H1 (cell line): ENCODE measurements at regions not wholly inside any gene's neighbourhood (a gene's known extent, or its start where the extent isn't known, plus 50 kb on each side); places are given as distances from the start of the nearest gene placed in this dataset.

ENCODE experiments used
- CTCF ChIA-PET: fragments of 300-600 bp; sonication (Branson Sonifier 250); formaldehyde crosslinking; loops from one replicate; lab custom pipeline; 2021; ENCODE audit not compliant: partially characterized antibody; lab: Charles Lee
- POLR2A ChIA-PET: fragments of 300-600 bp; sonication (Branson Sonifier 250); formaldehyde crosslinking; loops from one replicate; lab custom pipeline; 2021; ENCODE audit warnings: inconsistent platforms; ENCODE audit not compliant: partially characterized antibody; lab: Charles Lee
- DNase-seq, 2 experiments: peaks; one replicate each; pipeline versions ENCODE4 v3.0.0 to v3.0.0-alpha.2; 2010 to 2022; ENCODE audit warnings: low spot score in 2 of 2, low read depth in 1 of 2, mixed read lengths in 1 of 2
- FAIRE-seq: peaks from 2 replicates; lab custom pipeline; 2011; peaks lifted over from hg19 to GRCh38; lab: Jason Lieb, UNC
- H2AFZ ChIP-seq: 2 replicates; pipeline ENCODE4 v1.8.1; 2012; ENCODE audit warnings: low read length, inconsistent platforms
- H2AK5ac ChIP-seq: 2 replicates; pipeline ENCODE4 v1.6.1; 2013; ENCODE audit warnings: low read depth, low read length
- H2BK120ac ChIP-seq: replicated peaks from 2 replicates; pipeline ENCODE3; 2013; ENCODE audit warnings: low read depth, low read length, inconsistent platforms
- H2BK12ac ChIP-seq: 2 replicates; pipeline ENCODE4 v1.6.1; 2013; ENCODE audit warnings: low read depth, low read length
- H2BK15ac ChIP-seq: 2 replicates; pipeline ENCODE4 v1.6.1; 2013; ENCODE audit warnings: low read length
- H2BK20ac ChIP-seq: 2 replicates; pipeline ENCODE4 v1.6.1; 2013; ENCODE audit warnings: low read length
- H2BK5ac ChIP-seq: 2 replicates; pipeline ENCODE4 v1.6.1; 2013; ENCODE audit warnings: low read depth, low read length
- H3K14ac ChIP-seq: 2 replicates; pipeline ENCODE4 v1.6.1; 2013; ENCODE audit warnings: inconsistent platforms; ENCODE audit not compliant: insufficient read length
- H3K18ac ChIP-seq: 2 replicates; pipeline ENCODE4 v1.6.1; 2013; ENCODE audit warnings: low read length; ENCODE audit errors: extremely low read depth
- H3K23ac ChIP-seq: 2 replicates; pipeline ENCODE4 v1.6.1; 2013; ENCODE audit warnings: inconsistent platforms; ENCODE audit not compliant: insufficient read length
- H3K23me2 ChIP-seq: 2 replicates; pipeline ENCODE4 v1.6.1; 2013; ENCODE audit warnings: low read depth, low read length
- H3K27ac ChIP-seq: 2 replicates; pipeline ENCODE4 v1.6.1; 2011; ENCODE audit warnings: low read depth, low read length, inconsistent platforms
- H3K27me3 ChIP-seq, 4 experiments: replicated peaks in 1 of 4; 1 replicate in 1 of 4; 2 replicates in 3 of 4; pipeline versions ENCODE4 v1.6.1 to v1.8.1; 2011 to 2013; ENCODE audit warnings: low read length in 3 of 4, mild to moderate bottlenecking in 3 of 4, inconsistent platforms in 2 of 4, mixed read lengths in 2 of 4, moderate library complexity in 1 of 4; ENCODE audit not compliant: control insufficient read depth in 3 of 4, insufficient read depth in 3 of 4; ENCODE audit errors: extremely low read depth in 1 of 4
- H3K36me3 ChIP-seq, 4 experiments: 2 replicates each; pipeline versions ENCODE4 v1.6.1 to v1.8.1; 2011 to 2013; ENCODE audit warnings: mild to moderate bottlenecking in 4 of 4, low read length in 3 of 4, moderate library complexity in 2 of 4, control low read depth in 1 of 4, inconsistent platforms in 1 of 4; ENCODE audit not compliant: insufficient read depth in 4 of 4, control insufficient read depth in 2 of 4
- H3K4ac ChIP-seq: replicated peaks from 2 replicates; pipeline ENCODE3; 2013; ENCODE audit warnings: low read length, low read depth, mixed read lengths, inconsistent platforms; ENCODE audit not compliant: insufficient read length
- H3K4me1 ChIP-seq, 4 experiments: replicated peaks in 1 of 4; 1 replicate in 1 of 4; 2 replicates in 3 of 4; pipeline versions ENCODE4 v1.6.1 to v1.8.1; 2011 to 2013; ENCODE audit warnings: low read length in 3 of 4, inconsistent platforms in 2 of 4, mixed read lengths in 1 of 4; ENCODE audit not compliant: insufficient read depth in 4 of 4, control insufficient read depth in 3 of 4
- H3K4me2 ChIP-seq, 2 experiments: 2 replicates each; pipeline versions ENCODE4 v1.6.1 to v1.8.1; 2011 to 2013; ENCODE audit warnings: low read depth in 2 of 2, low read length in 2 of 2, control low read depth in 1 of 2, inconsistent platforms in 1 of 2, mild to moderate bottlenecking in 1 of 2; ENCODE audit not compliant: insufficient read depth in 1 of 2
- H3K4me3 ChIP-seq, 4 experiments: fragments of 200-600, 300-600 bp in 1 of 4; sonication (generic), shearing (Covaris generic), sonication (Bioruptor Twin) in 1 of 4; 2 replicates each; pipeline versions ENCODE4 v1.5.1 to v1.8.1; 2011 to 2016; ENCODE audit warnings: low read length in 4 of 4, low read depth in 3 of 4, control low read depth in 2 of 4, inconsistent platforms in 2 of 4, mild to moderate bottlenecking in 2 of 4, mixed read lengths in 1 of 4, moderate library complexity in 1 of 4; ENCODE audit not compliant: insufficient read depth in 2 of 4; ENCODE audit errors: extremely low read depth in 1 of 4
- H3K56ac ChIP-seq: replicated peaks from 2 replicates; pipeline ENCODE3; 2013; ENCODE audit warnings: low read depth, mild to moderate bottlenecking, mixed read lengths, low read length, inconsistent platforms; ENCODE audit not compliant: insufficient read length
- H3K79me1 ChIP-seq: 2 replicates; pipeline ENCODE4 v1.6.1; 2013; ENCODE audit warnings: low read depth, low read length, control low read depth
- H3K79me2 ChIP-seq, 2 experiments: 2 replicates each; pipeline versions ENCODE4 v1.6.1 to v1.8.1; 2012 to 2013; ENCODE audit warnings: low read length in 2 of 2, mild to moderate bottlenecking in 2 of 2, inconsistent platforms in 1 of 2; ENCODE audit not compliant: insufficient read depth in 2 of 2, control insufficient read depth in 1 of 2
- H3K9ac ChIP-seq, 4 experiments: replicated peaks in 1 of 4; 1 replicate in 1 of 4; 2 replicates in 3 of 4; pipeline versions ENCODE4 v1.6.1 to v1.8.1; 2011 to 2013; ENCODE audit warnings: low read depth in 3 of 4, low read length in 3 of 4, control low read depth in 2 of 4, mild to moderate bottlenecking in 2 of 4, moderate library complexity in 2 of 4, inconsistent platforms in 1 of 4; ENCODE audit errors: extremely low read depth in 1 of 4
- H3K9me3 ChIP-seq, 2 experiments: 2 replicates each; pipeline versions ENCODE4 v1.6.1 to v1.8.1; 2012 to 2013; ENCODE audit warnings: mild to moderate bottlenecking in 2 of 2, moderate library complexity in 2 of 2, control low read depth in 1 of 2, inconsistent platforms in 1 of 2, low read depth in 1 of 2, low read length in 1 of 2, mixed read lengths in 1 of 2; ENCODE audit not compliant: insufficient read depth in 2 of 2
- H4K20me1 ChIP-seq, 2 experiments: replicated peaks in 1 of 2; 2 replicates each; pipeline versions ENCODE3 to v1.8.1; 2011 to 2013; ENCODE audit warnings: inconsistent platforms in 2 of 2, low read length in 2 of 2, mild to moderate bottlenecking in 1 of 2; ENCODE audit not compliant: insufficient read depth in 2 of 2, control insufficient read depth in 1 of 2
- H4K5ac ChIP-seq: 2 replicates; pipeline ENCODE4 v1.6.1; 2013; ENCODE audit warnings: low read length, low read depth, mixed read lengths, inconsistent platforms; ENCODE audit not compliant: insufficient read length
- H4K8ac ChIP-seq: 2 replicates; pipeline ENCODE4 v1.8.0; 2013; ENCODE audit warnings: mild to moderate bottlenecking, moderate library complexity, low read length, inconsistent platforms; ENCODE audit not compliant: insufficient read depth; ENCODE audit errors: extremely low read depth
- H4K91ac ChIP-seq: replicated peaks from 2 replicates; pipeline ENCODE3; 2013; ENCODE audit warnings: low read length, mixed read lengths, inconsistent platforms; ENCODE audit not compliant: insufficient read length
- ATF3 ChIP-seq: IDR thresholded peaks from 2 replicates; pipeline ENCODE4 v1.6.1; 2011; ENCODE audit warnings: low read depth, mild to moderate bottlenecking, low read length; ENCODE audit not compliant: insufficient read depth
- CBX5 ChIP-seq: fragments of 300-800, 300-1000 bp; sonication (generic); IDR thresholded peaks from 2 replicates; pipeline ENCODE4 v1.7.1; 2016; ENCODE audit warnings: antibody characterized with exemption, low read length, low read depth
- CTBP2 ChIP-seq: IDR thresholded peaks from 2 replicates; pipeline ENCODE4 v1.7.0; 2011; ENCODE audit warnings: borderline replicate concordance, mild to moderate bottlenecking, moderate library complexity, mixed read lengths, low read length; ENCODE audit not compliant: insufficient read depth, insufficient read length
- GTF2F1 ChIP-seq: IDR thresholded peaks from 2 replicates; pipeline ENCODE4 v1.6.1; 2012; ENCODE audit warnings: low read depth, low read length, improper control_type of control experiment, borderline replicate concordance
- JUND ChIP-seq: IDR thresholded peaks from 2 replicates; pipeline ENCODE4 v1.6.1; 2011; ENCODE audit warnings: mild to moderate bottlenecking, improper control_type of control experiment, low read length
- MAFK ChIP-seq: IDR thresholded peaks from 2 replicates; pipeline ENCODE4 v1.6.1; 2012; ENCODE audit warnings: low read depth, mild to moderate bottlenecking, improper control_type of control experiment, low read length
- PHF8 ChIP-seq: fragments of 200-600 bp; sonication (generic); conservative IDR thresholded peaks from 2 replicates; pipeline ENCODE4 v1.7.1; 2012; ENCODE audit warnings: low read depth, mild to moderate bottlenecking, inconsistent platforms, low read length, moderate library complexity
- RBBP5 ChIP-seq: IDR thresholded peaks from 2 replicates; pipeline ENCODE4 v1.7.1; 2012; ENCODE audit warnings: low read depth, mild to moderate bottlenecking, inconsistent platforms, low read length, moderate library complexity, borderline replicate concordance
- TBP ChIP-seq: IDR thresholded peaks from 2 replicates; pipeline ENCODE4 v1.6.1; 2011; ENCODE audit warnings: low read depth, low read length, improper control_type of control experiment
- WGBS, 2 experiments: shearing (Covaris generic) in 1 of 2; methylation state at CpG; one replicate each; pipeline versions ENCODE4 v1.1.6 to v1.1.7; 2013 to 2015; ENCODE audit warnings: low lambda C conversion rate in 2 of 2, mixed read lengths in 2 of 2, inconsistent platforms in 1 of 2, low coverage in 1 of 2, missing lambda C conversion rate in 1 of 2; ENCODE audit not compliant: insufficient replicate concordance in 2 of 2, insufficient coverage in 1 of 2, insufficient read length in 1 of 2; ENCODE audit errors: extremely low coverage in 1 of 2, missing lambda C conversion rate in 1 of 2; 5-methylcytosine and 5-hydroxymethylcytosine counted together

- Histone ChIP-seq H3K79me1 (no peaks in the 10 kb centered on the region), H3K4me2 (no peak overlapping the region), H2BK20ac (no peak overlapping the region), H2BK120ac (no peak overlapping the region), H2AK5ac (no peak overlapping the region), H3K79me2 (no peaks in the 10 kb centered on the region), H4K20me1 (peaks cover 0 to 14% of the 10 kb centered on the region in 2 experiments), H2AFZ (no peak overlapping the region), H3K27ac (no peak overlapping the region), H3K18ac (no peak overlapping the region), H4K8ac (no peak overlapping the region), H3K23ac (no peak overlapping the region), H3K9ac (no peak overlapping the region), H3K56ac (peak overlapping the region; percentile 79), H4K5ac (no peak overlapping the region), H2BK5ac (no peak overlapping the region), H3K27me3 (peaks cover 0 to 4% (median 3%) of the 10 kb centered on the region in 4 experiments; a peak in 4 of 7 replicates), H4K91ac (no peak overlapping the region), H3K4me3 (no peak overlapping the region), H2BK15ac (no peak overlapping the region), H3K9me3 (peaks cover 0 to 3% of the 10 kb centered on the region in 2 experiments; a peak in 2 of 4 replicates), H3K4ac (no peak overlapping the region), H3K4me1 (peaks cover 0 to 5% (median 0%) of the 10 kb centered on the region in 4 experiments; a peak in 1 of 7 replicates), H3K23me2 (peaks cover 19% of the 10 kb centered on the region), H3K14ac (no peak overlapping the region), H3K36me3 (no peaks in the 10 kb centered on the region; a peak in 1 of 8 replicates), H2BK12ac (no peak overlapping the region)
- no peak for TF ChIP-seq CBX5
- no peak for TF ChIP-seq CTBP2
- TF ChIP-seq GTF2F1: no peak
- TF ChIP-seq MAFK: no peak
- no peak for TF ChIP-seq RBBP5
- no peak for TF ChIP-seq TBP
- no peak for TF ChIP-seq ATF3
- no peak for TF ChIP-seq PHF8
- TF ChIP-seq JUND: no peak
- ChIA-PET POLR2A (no interaction called here), CTCF (interaction anchor here (0.6 to 1.5 kb wide), 3 partner anchors 8 to 119 kb away, joined by 3 to 4 read pairs (median 3); no protein-coding TSS in a partner anchor)
- DNase-seq (no peak), FAIRE-seq (no peak)
- 78% methylated on average over 19 of the region's 22 CpGs; no CpG with 5 or more reads in 1 of the 2 experiments for WGBS, 2 experiments
These were observed 940.9 kb downstream of the BRD1 start for GRCh38 chr22:48886604-48887393.
